DOHH2 (cell line): ENCODE measurements at regions not wholly inside any gene's neighbourhood (a gene's known extent, or its start where the extent isn't known, plus 50 kb on each side); places are given as distances from the start of the nearest gene placed in this dataset.

Experiments used
- H3F3A ChIP-seq: fragments of 200-600 bp; sonication (generic), shearing (Covaris generic); 2 replicates; pipeline ENCODE4 v1.6.0; 2016; ENCODE audit warnings: antibody characterized with exemption, mild to moderate bottlenecking; ENCODE audit not compliant: control insufficient read depth, insufficient read depth
- H3K27ac ChIP-seq: fragments of 200-600 bp; sonication (generic); 2 replicates; pipeline ENCODE4 v1.5.1; 2014; ENCODE audit warnings: low read depth, mild to moderate bottlenecking, low read length, moderate library complexity
- H3K27me3 ChIP-seq: fragments of 200-600 bp; sonication (generic); 2 replicates; pipeline ENCODE4 v1.6.1; 2014; ENCODE audit warnings: mild to moderate bottlenecking, low read length, mixed read lengths; ENCODE audit not compliant: control insufficient read depth
- H3K36me3 ChIP-seq: fragments of 200-600 bp; sonication (generic); 2 replicates; pipeline ENCODE4 v1.6.1; 2014; ENCODE audit warnings: mild to moderate bottlenecking, low read length, moderate library complexity, mixed read lengths; ENCODE audit not compliant: control insufficient read depth
- H3K4me1 ChIP-seq: fragments of 200-600 bp; sonication (generic); 2 replicates; pipeline ENCODE4 v1.6.1; 2014; ENCODE audit warnings: mild to moderate bottlenecking, low read length, mixed read lengths; ENCODE audit not compliant: control insufficient read depth
- H3K4me2 ChIP-seq: fragments of 200-600 bp; sonication (generic); 2 replicates; pipeline ENCODE4 v1.6.0; 2014; ENCODE audit warnings: mild to moderate bottlenecking, low read length, moderate library complexity
- H3K4me3 ChIP-seq: fragments of 200-600 bp; sonication (generic); 2 replicates; pipeline ENCODE4 v1.5.1; 2014; ENCODE audit warnings: mild to moderate bottlenecking, low read length, mixed read lengths
- H3K79me2 ChIP-seq: fragments of 200-600 bp; sonication (generic); 2 replicates; pipeline ENCODE4 v1.6.1; 2014; ENCODE audit warnings: mild to moderate bottlenecking, low read length, mixed read lengths; ENCODE audit not compliant: control insufficient read depth
- H3K9me2 ChIP-seq: fragments of 200-600 bp; sonication (generic); replicated peaks from 2 replicates; pipeline ENCODE4 v1.6.1; 2014; ENCODE audit warnings: mild to moderate bottlenecking, low read length, mixed read lengths; ENCODE audit not compliant: control insufficient read depth
- H3K9me3 ChIP-seq: fragments of 200-600 bp; sonication (generic); 2 replicates; pipeline ENCODE4 v1.6.1; 2014; ENCODE audit warnings: antibody characterized with exemption, low read length, mixed read lengths; ENCODE audit not compliant: control insufficient read depth, insufficient read depth
- H4K20me1 ChIP-seq: fragments of 200-600 bp; sonication (generic); 2 replicates; pipeline ENCODE4 v1.6.0; 2014; ENCODE audit warnings: low read depth, mild to moderate bottlenecking, antibody characterized with exemption, low read length, moderate library complexity; ENCODE audit not compliant: control insufficient read depth, insufficient read depth
- CTCF ChIP-seq: fragments of 200-600 bp; sonication (generic); IDR thresholded peaks from one replicate; pipeline ENCODE4 v1.5.1; 2014; ENCODE audit warnings: antibody characterized with exemption, mild to moderate bottlenecking, low read depth, low read length; ENCODE audit not compliant: poor library complexity, severe bottlenecking
- EZH2phosphoT487 ChIP-seq: fragments of 200-600 bp; sonication (generic); IDR thresholded peaks from 2 replicates; pipeline ENCODE4 v1.6.1; 2017; ENCODE audit warnings: borderline replicate concordance, mild to moderate bottlenecking, antibody characterized with exemption, low read length, moderate library complexity, mixed read lengths

GRCh38 chr3:117708601-117709000, 999.0 kb downstream of the TUSC7 start:
- H3K27me3 ChIP-seq: no peaks in the 10 kb centered on the region
- H3K27ac ChIP-seq: no peak overlapping the region
- no peak for TF ChIP-seq CTCF
- no peak for TF ChIP-seq EZH2phosphoT487
- no peaks in the 10 kb centered on the region for H3K36me3 ChIP-seq
- no peaks in the 10 kb centered on the region for H3K9me2 ChIP-seq
- H3K4me1 ChIP-seq: no peaks in the 10 kb centered on the region
- H3K4me2 ChIP-seq: no peak overlapping the region
- H3K79me2 ChIP-seq: no peaks in the 10 kb centered on the region
- H4K20me1 ChIP-seq: no peaks in the 10 kb centered on the region
- H3K9me3 ChIP-seq: no peaks in the 10 kb centered on the region
- no peak overlapping the region for H3K4me3 ChIP-seq
- no peaks in the 10 kb centered on the region for H3F3A ChIP-seq

GRCh38 chr3:117709108-117709507, 999.5 kb downstream of the TUSC7 start:
- no peak overlapping the region for H3K4me3 ChIP-seq
- no peaks in the 10 kb centered on the region for H3K36me3 ChIP-seq
- no peaks in the 10 kb centered on the region for H3K9me2 ChIP-seq
- H3K9me3 ChIP-seq: no peaks in the 10 kb centered on the region
- no peaks in the 10 kb centered on the region for H3F3A ChIP-seq
- H3K79me2 ChIP-seq: no peaks in the 10 kb centered on the region
- H4K20me1 ChIP-seq: no peaks in the 10 kb centered on the region
- H3K4me2 ChIP-seq: no peak overlapping the region
- TF ChIP-seq CTCF (no peak), EZH2phosphoT487 (no peak)
- no peaks in the 10 kb centered on the region for H3K4me1 ChIP-seq
- H3K27me3 ChIP-seq: no peaks in the 10 kb centered on the region
- no peak overlapping the region for H3K27ac ChIP-seq

GRCh38 chr3:117710501-117710900, 1000.9 kb downstream of the TUSC7 start:
- TF ChIP-seq CTCF (no peak), EZH2phosphoT487 (no peak)
- Histone ChIP-seq H3K4me1 (no peaks in the 10 kb centered on the region), H3K79me2 (no peaks in the 10 kb centered on the region), H3K4me3 (no peak overlapping the region), H4K20me1 (no peaks in the 10 kb centered on the region), H3K4me2 (no peak overlapping the region), H3F3A (no peaks in the 10 kb centered on the region), H3K36me3 (no peaks in the 10 kb centered on the region), H3K9me2 (no peaks in the 10 kb centered on the region), H3K9me3 (no peaks in the 10 kb centered on the region), H3K27me3 (no peaks in the 10 kb centered on the region), H3K27ac (no peak overlapping the region)
